ENCODE measurements at regions not wholly inside any gene's neighbourhood (a gene's known extent, or its start where the extent isn't known, plus 50 kb on each side); places are given as distances from the start of the nearest gene placed in this dataset.

GRCh38 chr14:25667387-25667786 is 617.4 kb upstream of the STXBP6 start:
- ChIA-PET POLR2A (ENCODE audit: low non-redundant PET) (no interaction called here), CTCF (interaction anchor here (0.6 kb wide), 1 partner anchor 34 kb away, joined by 3 read pairs; no protein-coding TSS in a partner anchor)
- DNase-seq (ENCODE audit: low spot score) = no peak
- H3K27ac ChIP-seq = no peak overlapping the region
- TF ChIP-seq CTCF (conservative IDR thresholded peaks at IDR 0.05; ENCODE audit: low read depth) = no peak

GRCh38 chr14:25666877-25667276 is 616.9 kb upstream of the STXBP6 start:
- H3K27ac ChIP-seq = no peak overlapping the region
- no peak for DNase-seq (ENCODE audit: low spot score)
- POLR2A ChIA-PET (ENCODE audit: low non-redundant PET) = no interaction called here
- no peak for TF ChIP-seq CTCF (conservative IDR thresholded peaks at IDR 0.05; ENCODE audit: low read depth)
- CTCF ChIA-PET = interaction anchor here (0.6 kb wide), 1 partner anchor 33 kb away, joined by 3 read pairs; no protein-coding TSS in a partner anchor

GRCh38 chr14:25658988-25659387 is 609.0 kb upstream of the STXBP6 start:
- no peak for TF ChIP-seq CTCF (conservative IDR thresholded peaks at IDR 0.05; ENCODE audit: low read depth)
- DNase-seq (ENCODE audit: low spot score) = no peak
- no peak overlapping the region for H3K27ac ChIP-seq
- POLR2A ChIA-PET (ENCODE audit: low non-redundant PET) = no interaction called here
- CTCF ChIA-PET = no interaction called here

GRCh38 chr14:25630447-25630846 is 580.5 kb upstream of the STXBP6 start:
- H3K27ac ChIP-seq = no peak overlapping the region
- ChIA-PET CTCF (no interaction called here), POLR2A (ENCODE audit: low non-redundant PET) (no interaction called here)
- DNase-seq (ENCODE audit: low spot score) = no peak
- TF ChIP-seq CTCF (conservative IDR thresholded peaks at IDR 0.05; ENCODE audit: low read depth) = no peak

GRCh38 chr14:25628978-25629377 is 579.0 kb upstream of the STXBP6 start:
- TF ChIP-seq CTCF (conservative IDR thresholded peaks at IDR 0.05; ENCODE audit: low read depth) = no peak
- no peak for DNase-seq (ENCODE audit: low spot score)
- H3K27ac ChIP-seq = no peak overlapping the region
- CTCF ChIA-PET = no interaction called here
- POLR2A ChIA-PET (ENCODE audit: low non-redundant PET) = no interaction called here

- ChIA-PET POLR2A (ENCODE audit: low non-redundant PET) (no interaction called here), CTCF (no interaction called here)
- DNase-seq (ENCODE audit: low spot score) = no peak
- TF ChIP-seq CTCF (conservative IDR thresholded peaks at IDR 0.05; ENCODE audit: low read depth) = no peak
- no peak overlapping the region for H3K27ac ChIP-seq
These were observed 578.4 kb upstream of the STXBP6 start for GRCh38 chr14:25628390-25628789.

GRCh38 chr14:25626986-25627385 is 577.0 kb upstream of the STXBP6 start:
- POLR2A ChIA-PET (ENCODE audit: low non-redundant PET) = no interaction called here
- no peak for DNase-seq (ENCODE audit: low spot score)
- no peak overlapping the region for H3K27ac ChIP-seq
- no peak for TF ChIP-seq CTCF (conservative IDR thresholded peaks at IDR 0.05; ENCODE audit: low read depth)
- CTCF ChIA-PET = no interaction called here
